Esophagus squamous epithelium (tissue), 4 donors: ENCODE measurements at regions not wholly inside any gene's neighbourhood (a gene's known extent, or its start where the extent isn't known, plus 50 kb on each side); places are given as distances from the start of the nearest gene placed in this dataset.

Experiments
- CTCF ChIP-seq, 6 experiments: fragments of 450-650 bp in 4 of 6; fragments of 200-600 bp in 2 of 6; sonication (generic) in 2 of 6; IDR thresholded peaks; one replicate each; pipeline ENCODE4 v1.5.1; 2016 to 2019; ENCODE audit warnings: antibody characterized with exemption in 6 of 6, mild to moderate bottlenecking in 4 of 6, moderate library complexity in 4 of 6
- POLR2A ChIP-seq, 4 donors: fragments of 450-650 bp; IDR thresholded peaks; one replicate each; pipeline ENCODE4 v1.6.1; 2017; ENCODE audit warnings: antibody characterized with exemption in 4 of 4, mild to moderate bottlenecking in 4 of 4, moderate library complexity in 3 of 4

GRCh38 chr10:78895469-78895868, 173.3 kb upstream of the ZMIZ1 start:
- no peak for TF ChIP-seq POLR2A (IDR thresholded peaks at IDR 0.05)
- no peak for TF ChIP-seq CTCF (IDR thresholded peaks at IDR 0.05)
